GM12878 (cell line): ENCODE measurements at regions not wholly inside any gene's neighbourhood (a gene's known extent, or its start where the extent isn't known, plus 50 kb on each side); places are given as distances from the start of the nearest gene placed in this dataset.

Experiments
- ATAC-seq: fragments of 200-7000 bp; cut with Tn5 transposase; 3 replicates; pipeline ENCODE4 v1.9.1; 2020; ENCODE audit warnings: mild to moderate bottlenecking, moderate library complexity
- BruUV-seq: library from RNA; stranded (reverse); fragments of 400-500 nt; replicated peaks from 2 replicates; lab custom pipeline; 2021; lab: Mats Ljungman, UMichigan
- CTCF ChIA-PET: fragments of 300-600 bp; sonication (Branson Sonifier 250); formaldehyde crosslinking; extraction: SDS; loops from one replicate; lab custom pipeline; 2021; ENCODE audit warnings: inconsistent platforms; lab: Yijun Ruan, JAX
- POLR2A ChIA-PET: fragments of 350-600 bp; formaldehyde crosslinking; extraction: SDS; loops from one replicate; lab custom pipeline; 2021; ENCODE audit warnings: inconsistent platforms; lab: Charles Lee
- RAD21 ChIA-PET: fragments of 300-600 bp; sonication (Branson Sonifier 250); formaldehyde crosslinking; loops from one replicate; lab custom pipeline; 2023; ENCODE audit warnings: antibody characterized with exemption; ENCODE audit not compliant: unreplicated experiment; lab: Charles Lee
- SMC1A ChIA-PET: fragments of 300-600 bp; sonication (Branson Sonifier 250); formaldehyde crosslinking; loops from one replicate; lab custom pipeline; 2023; ENCODE audit not compliant: unreplicated experiment, uncharacterized antibody; lab: Charles Lee
- DNase-seq: peaks from one replicate; pipeline ENCODE4 v3.0.0-alpha.2; 2011; ENCODE audit warnings: low read depth, low spot score
- FAIRE-seq: peaks from 3 replicates; lab custom pipeline; 2011; peaks lifted over from hg19 to GRCh38; lab: Jason Lieb, UNC
- H2AFZ ChIP-seq: 2 replicates; pipeline ENCODE4 v1.6.0; 2011; ENCODE audit warnings: low read depth, low read length, control low read depth; ENCODE audit not compliant: control insufficient read depth
- H3K27ac ChIP-seq: 2 replicates; pipeline ENCODE4 v1.5.1; 2011; ENCODE audit warnings: control low read depth; ENCODE audit not compliant: control insufficient read depth, insufficient read depth
- H3K27me3 ChIP-seq, 2 experiments: replicated peaks in 1 of 2; 2 replicates each; pipeline versions ENCODE4 v1.6.0 to v1.6.1; 2011; ENCODE audit warnings: low read length in 1 of 2; ENCODE audit not compliant: control insufficient read depth in 2 of 2, insufficient read depth in 2 of 2
- H3K36me3 ChIP-seq, 2 experiments: 2 replicates each; pipeline ENCODE4 v1.5.1; 2011; ENCODE audit warnings: low read length in 1 of 2; ENCODE audit not compliant: control insufficient read depth in 2 of 2, insufficient read depth in 2 of 2
- H3K4me1 ChIP-seq: 2 replicates; pipeline ENCODE4 v1.6.1; 2011; ENCODE audit warnings: mild to moderate bottlenecking, low read length, moderate library complexity, mixed read lengths; ENCODE audit not compliant: control insufficient read depth, insufficient read depth
- H3K4me2 ChIP-seq: 2 replicates; pipeline ENCODE4 v1.6.0; 2011; ENCODE audit warnings: control low read depth; ENCODE audit not compliant: control insufficient read depth, insufficient read depth
- H3K4me3 ChIP-seq: fragments of 200-600 bp; sonication (generic); 2 replicates; pipeline ENCODE4 v1.5.1; 2016
- H3K79me2 ChIP-seq: 2 replicates; pipeline ENCODE4 v1.6.0; 2011; ENCODE audit warnings: low read length; ENCODE audit not compliant: control insufficient read depth, insufficient read depth
- H3K9ac ChIP-seq: 2 replicates; pipeline ENCODE4 v1.8.0; 2011; ENCODE audit warnings: low read length, control low read depth, mixed read lengths; ENCODE audit not compliant: control insufficient read depth, insufficient read depth
- H3K9me3 ChIP-seq: replicated peaks from 3 replicates; pipeline ENCODE4 v1.5.1; 2011; ENCODE audit warnings: mild to moderate bottlenecking, low read length; ENCODE audit not compliant: control insufficient read depth, insufficient read depth
- H4K20me1 ChIP-seq: 2 replicates; pipeline ENCODE4 v1.6.0; 2011; ENCODE audit not compliant: control insufficient read depth, insufficient read depth
- EGR1 ChIP-seq, 2 experiments: IDR thresholded peaks; 1 replicate in 1 of 2; 2 replicates in 1 of 2; pipeline ENCODE4 v1.6.1; 2011 to 2012; ENCODE audit warnings: low read depth in 2 of 2, low read length in 2 of 2, borderline replicate concordance in 1 of 2, mild to moderate bottlenecking in 1 of 2, moderate library complexity in 1 of 2
- KAT2A ChIP-seq: conservative IDR thresholded peaks from 2 replicates; pipeline ENCODE4 v1.6.1; 2011; ENCODE audit warnings: low read depth, low read length; ENCODE audit not compliant: control insufficient read depth
- MTA3 ChIP-seq: IDR thresholded peaks from 2 replicates; pipeline ENCODE4 v1.6.1; 2012; ENCODE audit warnings: low read length, inconsistent platforms, borderline replicate concordance
- NBN ChIP-seq: fragments of 450-650 bp; IDR thresholded peaks from 2 replicates; pipeline ENCODE4 v1.6.1; 2016
- RCOR1 ChIP-seq: conservative IDR thresholded peaks from 2 replicates; pipeline ENCODE4 v1.6.1; 2012; ENCODE audit warnings: low read depth, low read length, improper control_type of control experiment
- RELA ChIP-seq: fragments of 450-650 bp; IDR thresholded peaks from 2 replicates; pipeline ENCODE4 v1.8.0; 2014; ENCODE audit warnings: borderline replicate concordance; ENCODE audit not compliant: partially characterized antibody
- SP1 ChIP-seq: IDR thresholded peaks from one replicate; pipeline ENCODE4 v1.6.1; 2011; ENCODE audit warnings: low read depth, low read length
- STAT1 ChIP-seq: fragments of 450-650 bp; conservative IDR thresholded peaks from 2 replicates; pipeline ENCODE4 v1.6.1; 2014; ENCODE audit warnings: antibody characterized with exemption, mild to moderate bottlenecking
- WGBS: methylation state at CpG from one replicate; pipeline ENCODE4 v1.1.6; 2016; ENCODE audit warnings: low lambda C conversion rate; ENCODE audit not compliant: insufficient replicate concordance, insufficient coverage; ENCODE audit errors: missing lambda C conversion rate; 5-methylcytosine and 5-hydroxymethylcytosine counted together
- in situ Hi-C: fragments of 300-500 bp; cut with MboI; formaldehyde crosslinking; loops from 9 replicates; pipeline ENCODE4 v1.14.3; 2018; ENCODE audit warnings: mixed read lengths
- intact Hi-C: fragments of 100-400 bp; cut with micrococcal nuclease; formaldehyde crosslinking; loops from one replicate; pipeline ENCODE4 v1.14.2; 2022; ENCODE audit not compliant: unreplicated experiment
- TF ChIP-seq, protein P1 (sequence below): fragments of 450-650 bp; IDR thresholded peaks from 2 replicates; pipeline ENCODE4 v1.6.1; 2018; ENCODE audit warnings: borderline replicate concordance, mild to moderate bottlenecking; ENCODE audit not compliant: partially characterized antibody
- TF ChIP-seq, protein P2 (sequence below): IDR thresholded peaks from 2 replicates; pipeline ENCODE4 v1.6.1; 2012; ENCODE audit warnings: low read depth, low read length, improper control_type of control experiment

GRCh38 chr2:234410526-234410925 lies 86.4 kb downstream of the ARL4C start:
- POLR2A ChIA-PET = no interaction called here
- RAD21 ChIA-PET = no interaction called here
- no peaks in the 10 kb centered on the region for H3K79me2 ChIP-seq
- DNase-seq (no peak), FAIRE-seq (no peak), ATAC-seq (no peak)
- H3K4me1 ChIP-seq = peaks cover 7% of the 10 kb centered on the region
- SMC1A ChIA-PET = interaction anchor here (1.2 kb wide), 1 partner anchor 10 kb away, joined by 4 read pairs; no protein-coding TSS in a partner anchor
- WGBS = 86% methylated on average over 5 of the region's 5 CpGs
- TF ChIP-seq, protein P1, sequence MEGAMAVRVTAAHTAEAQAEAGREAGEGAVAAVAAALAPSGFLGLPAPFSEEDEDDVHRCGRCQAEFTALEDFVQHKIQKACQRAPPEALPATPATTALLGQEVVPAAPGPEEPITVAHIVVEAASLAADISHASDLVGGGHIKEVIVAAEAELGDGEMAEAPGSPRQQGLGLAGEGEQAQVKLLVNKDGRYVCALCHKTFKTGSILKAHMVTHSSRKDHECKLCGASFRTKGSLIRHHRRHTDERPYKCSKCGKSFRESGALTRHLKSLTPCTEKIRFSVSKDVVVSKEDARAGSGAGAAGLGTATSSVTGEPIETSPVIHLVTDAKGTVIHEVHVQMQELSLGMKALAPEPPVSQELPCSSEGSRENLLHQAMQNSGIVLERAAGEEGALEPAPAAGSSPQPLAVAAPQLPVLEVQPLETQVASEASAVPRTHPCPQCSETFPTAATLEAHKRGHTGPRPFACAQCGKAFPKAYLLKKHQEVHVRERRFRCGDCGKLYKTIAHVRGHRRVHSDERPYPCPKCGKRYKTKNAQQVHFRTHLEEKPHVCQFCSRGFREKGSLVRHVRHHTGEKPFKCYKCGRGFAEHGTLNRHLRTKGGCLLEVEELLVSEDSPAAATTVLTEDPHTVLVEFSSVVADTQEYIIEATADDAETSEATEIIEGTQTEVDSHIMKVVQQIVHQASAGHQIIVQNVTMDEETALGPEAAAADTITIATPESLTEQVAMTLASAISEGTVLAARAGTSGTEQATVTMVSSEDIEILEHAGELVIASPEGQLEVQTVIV = no peak
- no peak for TF ChIP-seq RCOR1
- BruUV-seq = no TSS peak
- in situ Hi-C loops = no loop called here
- H3K27me3 ChIP-seq = no peaks in the 10 kb centered on the region
- H3K27ac ChIP-seq = no peak overlapping the region
- H3K36me3 ChIP-seq = no peaks in the 10 kb centered on the region
- H2AFZ ChIP-seq = no peak overlapping the region
- no peak overlapping the region for H3K4me3 ChIP-seq
- CTCF ChIA-PET = no interaction called here
- intact Hi-C loops = loop anchor here (5.0 kb wide), 1 partner anchor 82 kb away; no protein-coding TSS in a partner anchor
- no peak overlapping the region for H3K9ac ChIP-seq
- H3K4me2 ChIP-seq = no peak overlapping the region
- no peaks in the 10 kb centered on the region for H3K9me3 ChIP-seq
- H4K20me1 ChIP-seq = no peaks in the 10 kb centered on the region

DNA sequence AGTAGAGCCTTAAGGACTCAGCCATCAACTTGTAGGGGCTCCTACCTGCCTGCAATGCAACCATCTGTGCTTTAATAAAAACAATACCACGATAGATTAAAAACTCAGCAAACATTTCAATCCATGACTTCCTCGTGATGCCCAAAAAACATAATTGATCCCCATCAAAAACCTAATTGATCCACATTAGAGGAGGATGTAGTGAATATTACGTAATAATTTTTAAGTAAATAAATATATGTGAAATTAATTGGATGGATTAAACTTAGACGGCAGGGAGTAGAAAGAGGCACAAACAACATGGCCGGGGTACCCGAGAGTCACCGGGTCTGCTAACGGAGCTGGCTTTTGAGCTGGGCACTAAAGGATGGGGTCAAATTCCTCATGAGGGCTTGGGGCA lies 87.3 kb downstream of the ARL4C start:
- no peak for TF ChIP-seq MTA3
- no peak for TF ChIP-seq STAT1
- no peak for TF ChIP-seq NBN
- TF ChIP-seq, protein P2, sequence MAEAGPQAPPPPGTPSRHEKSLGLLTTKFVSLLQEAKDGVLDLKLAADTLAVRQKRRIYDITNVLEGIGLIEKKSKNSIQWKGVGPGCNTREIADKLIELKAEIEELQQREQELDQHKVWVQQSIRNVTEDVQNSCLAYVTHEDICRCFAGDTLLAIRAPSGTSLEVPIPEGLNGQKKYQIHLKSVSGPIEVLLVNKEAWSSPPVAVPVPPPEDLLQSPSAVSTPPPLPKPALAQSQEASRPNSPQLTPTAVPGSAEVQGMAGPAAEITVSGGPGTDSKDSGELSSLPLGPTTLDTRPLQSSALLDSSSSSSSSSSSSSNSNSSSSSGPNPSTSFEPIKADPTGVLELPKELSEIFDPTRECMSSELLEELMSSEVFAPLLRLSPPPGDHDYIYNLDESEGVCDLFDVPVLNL = no peak
- no peak for TF ChIP-seq EGR1 (IDR thresholded peaks at IDR 0.05; ENCODE audit: borderline replicate concordance in 1 of 2, low read depth in 2 of 2, low read length in 2 of 2)
- no peak for TF ChIP-seq KAT2A
- no peak for TF ChIP-seq RELA
- no peak for TF ChIP-seq SP1
- H2AFZ ChIP-seq = no peak overlapping the region
- DNase-seq = no peak
- no peaks in the 10 kb centered on the region for H3K9me3 ChIP-seq
- in situ Hi-C loops = no loop called here
- BruUV-seq = no TSS peak
- POLR2A ChIA-PET = no interaction called here
- H3K79me2 ChIP-seq = no peaks in the 10 kb centered on the region
- no peak overlapping the region for H3K27ac ChIP-seq
- ATAC-seq = no peak
- H3K4me3 ChIP-seq = no peak overlapping the region
- H4K20me1 ChIP-seq = no peaks in the 10 kb centered on the region
- FAIRE-seq = no peak
- SMC1A ChIA-PET = no interaction called here
- no peak overlapping the region for H3K9ac ChIP-seq
- CTCF ChIA-PET = no interaction called here
- H3K36me3 ChIP-seq = no peaks in the 10 kb centered on the region
- 82% methylated on average over 8 of the region's 8 CpGs for WGBS
- no peak overlapping the region for H3K4me2 ChIP-seq
- peaks cover 7% of the 10 kb centered on the region for H3K4me1 ChIP-seq
- RAD21 ChIA-PET = no interaction called here
- intact Hi-C loops = no loop called here
- H3K27me3 ChIP-seq = no peaks in the 10 kb centered on the region
